ENCODE measurements at regions not wholly inside any gene's neighbourhood (a gene's known extent, or its start where the extent isn't known, plus 50 kb on each side); places are given as distances from the start of the nearest gene placed in this dataset.

DNA sequence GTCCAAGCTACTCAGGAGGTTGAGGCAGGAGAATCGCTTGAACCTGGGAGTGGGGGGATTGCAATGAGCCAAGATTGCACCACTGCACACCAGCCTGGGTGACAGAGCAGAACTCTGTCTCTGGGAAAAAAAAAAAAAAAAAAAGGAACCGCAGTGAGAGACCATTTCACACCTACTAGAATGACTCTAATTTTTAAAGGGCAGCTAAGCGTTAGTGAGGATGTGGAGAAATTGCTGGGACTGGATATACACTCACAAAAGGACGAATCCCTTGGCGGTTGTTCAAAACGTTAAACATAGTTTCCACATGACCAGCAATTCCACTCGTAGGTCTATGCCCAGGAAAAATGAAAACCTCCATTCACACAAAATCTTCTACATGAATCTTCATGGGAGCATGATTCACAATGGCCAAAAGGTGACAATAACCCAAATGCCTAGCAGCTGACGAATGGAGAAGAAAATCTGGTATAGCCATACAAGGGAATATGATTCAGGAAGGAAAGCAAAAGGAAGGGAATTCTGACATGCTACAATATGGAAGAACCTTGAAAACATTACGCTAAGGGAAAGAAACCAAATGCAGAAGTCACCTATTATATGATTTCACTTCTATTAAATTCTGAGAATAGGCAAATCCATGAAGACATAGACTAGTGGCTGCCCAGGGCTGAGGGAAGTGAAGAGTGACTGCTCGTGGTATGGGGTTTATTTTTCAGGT, 127.0 kb downstream of the CHSY1 start:
- no peak for DNase-seq

GRCh38 chr15:101123222-101123910, 128.5 kb downstream of the CHSY1 start:
- DNase-seq, result no peak

GRCh38 chr15:101122806-101123205, 129.0 kb downstream of the CHSY1 start:
- DNase-seq, result no peak

GRCh38 chr15:101122266-101122665, 129.6 kb downstream of the CHSY1 start:
- no peak for DNase-seq

- DNase-seq, result peak; percentile 54
Measured at GRCh38 chr15:101121511-101122090, 130.2 kb downstream of the CHSY1 start.

DNA sequence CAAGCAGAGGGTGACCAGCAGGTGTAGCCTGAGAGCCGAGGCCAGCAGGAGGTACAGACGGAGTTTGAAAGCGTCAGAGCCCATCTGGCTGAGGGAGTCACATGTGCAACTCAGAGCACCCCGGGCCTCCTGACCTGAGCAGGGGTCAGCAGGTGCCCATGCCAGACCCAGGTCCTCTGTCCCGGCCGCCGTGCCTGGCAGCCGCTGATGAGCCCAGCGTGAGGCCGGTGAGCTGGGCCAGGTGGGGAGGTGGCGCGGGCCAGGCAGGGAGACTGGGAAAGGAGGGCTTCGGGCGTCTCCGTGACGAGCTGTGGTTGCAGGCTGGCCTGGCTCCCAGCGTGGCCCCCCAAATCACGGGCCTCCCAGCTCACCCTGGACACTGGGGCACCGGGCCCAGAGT, 130.9 kb downstream of the CHSY1 start:
- no peak for DNase-seq

GRCh38 chr15:101120473-101120872, 131.4 kb downstream of the CHSY1 start:
- DNase-seq, result no peak
